ENCODE measurements at regions not wholly inside any gene's neighbourhood (a gene's known extent, or its start where the extent isn't known, plus 50 kb on each side); places are given as distances from the start of the nearest gene placed in this dataset.

GRCh38 chr14:32254952-32255679 is 52.0 kb upstream of the RNU6-8 start:
- Histone ChIP-seq H3K27me3 (ENCODE audit: insufficient read depth, low read length) (no peaks in the 10 kb centered on the region), H3K4me2 (ENCODE audit: insufficient read depth, low read length) (no peak overlapping the region), H3K4me3 (ENCODE audit: insufficient read depth, low read length) (no peak overlapping the region), H3K4me1 (ENCODE audit: insufficient read depth, low read length) (no peaks in the 10 kb centered on the region), H3K9me3 (ENCODE audit: low read depth, low read length) (no peaks in the 10 kb centered on the region), H3K36me3 (ENCODE audit: insufficient read depth, low read length) (no peaks in the 10 kb centered on the region), H3K79me2 (ENCODE audit: insufficient read depth, low read length) (no peaks in the 10 kb centered on the region), H2AFZ (ENCODE audit: low read length) (peak overlapping the region; percentile 69), H4K20me1 (ENCODE audit: insufficient read depth, low read length) (no peaks in the 10 kb centered on the region), H3K27ac (ENCODE audit: low read depth, low read length) (no peak overlapping the region)
- peak; percentile 82 for TF ChIP-seq CTCF (IDR thresholded peaks at IDR 0.05; ENCODE audit: extremely low read depth, low read depth, low read length)
- peak; percentile 89 for DNase-seq (ENCODE audit: insufficient read length, low spot score, missing footprints)

- no peaks in the 10 kb centered on the region for H3K36me3 ChIP-seq (ENCODE audit: insufficient read depth, low read length)
- H2AFZ ChIP-seq (ENCODE audit: low read length), result no peak overlapping the region
- no peak overlapping the region for H3K4me2 ChIP-seq (ENCODE audit: insufficient read depth, low read length)
- no peaks in the 10 kb centered on the region for H3K9me3 ChIP-seq (ENCODE audit: low read depth, low read length)
- no peak overlapping the region for H3K27ac ChIP-seq (ENCODE audit: low read depth, low read length)
- no peak overlapping the region for H3K4me3 ChIP-seq (ENCODE audit: insufficient read depth, low read length)
- no peak for DNase-seq (ENCODE audit: insufficient read length, low spot score, missing footprints)
- H3K79me2 ChIP-seq (ENCODE audit: insufficient read depth, low read length), result no peaks in the 10 kb centered on the region
- TF ChIP-seq CTCF (IDR thresholded peaks at IDR 0.05; ENCODE audit: extremely low read depth, low read depth, low read length), result no peak
- no peaks in the 10 kb centered on the region for H4K20me1 ChIP-seq (ENCODE audit: insufficient read depth, low read length)
- H3K4me1 ChIP-seq (ENCODE audit: insufficient read depth, low read length), result no peaks in the 10 kb centered on the region
- H3K27me3 ChIP-seq (ENCODE audit: insufficient read depth, low read length), result no peaks in the 10 kb centered on the region
These were observed 52.7 kb upstream of the RNU6-8 start for GRCh38 chr14:32255789-32256188.

- H3K27ac ChIP-seq (ENCODE audit: low read depth, low read length), result no peak overlapping the region
- TF ChIP-seq CTCF (IDR thresholded peaks at IDR 0.05; ENCODE audit: extremely low read depth, low read depth, low read length), result no peak
- no peak for DNase-seq (ENCODE audit: insufficient read length, low spot score, missing footprints)
These were observed 53.5 kb upstream of the RNU6-8 start for GRCh38 chr14:32256576-32256975.

GRCh38 chr14:32258336-32258993 is 55.4 kb upstream of the RNU6-8 start:
- Histone ChIP-seq H3K36me3 (ENCODE audit: insufficient read depth, low read length) (no peaks in the 10 kb centered on the region), H3K4me2 (ENCODE audit: insufficient read depth, low read length) (no peak overlapping the region), H3K4me1 (ENCODE audit: insufficient read depth, low read length) (no peaks in the 10 kb centered on the region), H3K27ac (ENCODE audit: low read depth, low read length) (no peak overlapping the region), H3K9me3 (ENCODE audit: low read depth, low read length) (peaks cover 1% of the 10 kb centered on the region), H4K20me1 (ENCODE audit: insufficient read depth, low read length) (no peaks in the 10 kb centered on the region), H2AFZ (ENCODE audit: low read length) (peak overlapping the region; percentile 48), H3K27me3 (ENCODE audit: insufficient read depth, low read length) (no peaks in the 10 kb centered on the region), H3K79me2 (ENCODE audit: insufficient read depth, low read length) (no peaks in the 10 kb centered on the region), H3K4me3 (ENCODE audit: insufficient read depth, low read length) (no peak overlapping the region)
- no peak for TF ChIP-seq CTCF (IDR thresholded peaks at IDR 0.05; ENCODE audit: extremely low read depth, low read depth, low read length)
- no peak for DNase-seq (ENCODE audit: insufficient read length, low spot score, missing footprints)

More at GRCh38 chr14:32256576-32256975, 53.5 kb upstream of the RNU6-8 start:
- Histone ChIP-seq H2AFZ (ENCODE audit: low read length) (no peak overlapping the region), H3K4me2 (ENCODE audit: insufficient read depth, low read length) (no peak overlapping the region), H4K20me1 (ENCODE audit: insufficient read depth, low read length) (no peaks in the 10 kb centered on the region), H3K27me3 (ENCODE audit: insufficient read depth, low read length) (no peaks in the 10 kb centered on the region), H3K79me2 (ENCODE audit: insufficient read depth, low read length) (no peaks in the 10 kb centered on the region), H3K9me3 (ENCODE audit: low read depth, low read length) (no peaks in the 10 kb centered on the region), H3K36me3 (ENCODE audit: insufficient read depth, low read length) (no peaks in the 10 kb centered on the region), H3K4me3 (ENCODE audit: insufficient read depth, low read length) (no peak overlapping the region), H3K4me1 (ENCODE audit: insufficient read depth, low read length) (no peaks in the 10 kb centered on the region)

All from osteoblast (primary cell).